Left lung (tissue), 4 donors: ENCODE measurements at regions not wholly inside any gene's neighbourhood (a gene's known extent, or its start where the extent isn't known, plus 50 kb on each side); places are given as distances from the start of the nearest gene placed in this dataset.
A peak's percentile ranks its signal among the peaks of the same experiment; 100 is the strongest.

Source experiments
- ATAC-seq: fragments of 200-7000 bp; cut with Tn5 transposase; one replicate; pipeline ENCODE4 v1.9.1; 2020; ENCODE audit warnings: moderate library complexity
- DNase-seq, 4 donors: peaks; one replicate each; pipeline ENCODE4 v3.0.0-alpha.2; 2013 to 2020
- H3K27ac ChIP-seq, 2 donors: fragments of 200-600 bp; sonication (generic) in 1 of 2; one replicate each; pipeline versions ENCODE4 v1.5.0 to v1.8.0; 2020 to 2021
- H3K27me3 ChIP-seq, 2 donors: fragments of 200-600 bp; sonication (generic) in 1 of 2; one replicate each; pipeline versions ENCODE4 v1.5.0 to v1.8.0; 2020 to 2021
- H3K36me3 ChIP-seq, 2 donors: fragments of 200-600 bp; sonication (generic) in 1 of 2; one replicate each; pipeline versions ENCODE4 v1.5.0 to v1.8.0; 2020 to 2021
- H3K4me1 ChIP-seq, 2 donors: fragments of 200-600 bp; one replicate each; pipeline ENCODE4 v1.8.0; 2021
- H3K4me3 ChIP-seq, 2 donors: fragments of 200-600 bp; sonication (generic) in 1 of 2; one replicate each; pipeline versions ENCODE4 v1.5.0 to v1.8.0; 2020 to 2021; ENCODE audit warnings: mild to moderate bottlenecking in 1 of 2
- H3K9me3 ChIP-seq, 2 donors: fragments of 200-600 bp; sonication (generic) in 1 of 2; one replicate each; pipeline versions ENCODE4 v1.5.0 to v1.8.0; 2020 to 2021
- CTCF ChIP-seq, 2 donors: fragments of 200-600 bp; sonication (generic) in 1 of 2; IDR thresholded peaks; one replicate each; pipeline versions ENCODE4 v1.5.0 to v1.8.0; 2021; ENCODE audit warnings: antibody characterized with exemption in 2 of 2
- intact Hi-C, 2 donors: fragments of 100-400 bp; cut with DNase I; formaldehyde crosslinking; loops; one replicate each; pipeline versions ENCODE4 v1.11.2 to v1.14.2; 2022
- donor health status: DM: no; HTN: yes; CAD: no.
- donor health status: DM: no; HTN: no; CAD: no.

DNA sequence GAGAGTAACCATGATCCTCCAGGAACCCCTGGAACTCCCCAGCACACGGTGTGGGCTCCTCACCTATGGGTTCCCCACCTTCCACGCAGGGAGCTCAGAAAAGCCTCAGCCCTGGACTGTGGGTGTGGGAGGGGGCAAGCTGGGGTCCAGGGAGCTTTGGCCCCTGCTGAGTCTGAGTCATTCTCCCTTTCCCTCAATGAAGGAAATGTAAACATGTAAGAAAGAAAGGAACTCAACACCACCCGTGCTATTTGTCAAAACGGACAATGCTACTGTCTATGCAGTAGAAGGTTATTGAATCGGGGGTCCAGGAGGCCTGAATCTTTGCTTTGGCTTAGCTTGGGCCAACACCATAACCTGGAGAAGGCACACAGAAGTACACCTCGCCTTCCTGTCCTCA lies 222.8 kb downstream of the PMP22 start:
- DNase-seq, result no peak
- no peak for ATAC-seq

GRCh38 chr17:15039366-15039765 lies 225.8 kb downstream of the PMP22 start:
- Histone ChIP-seq H3K4me3 (no peak overlapping the region), H3K27me3 (no peaks in the 10 kb centered on the region), H3K36me3 (no peaks in the 10 kb centered on the region), H3K9me3 (no peaks in the 10 kb centered on the region), H3K27ac (no peak overlapping the region), H3K4me1 (no peaks in the 10 kb centered on the region)
- ATAC-seq, result peak; percentile 33
- intact Hi-C loops, result no loop called here
- no peak for TF ChIP-seq CTCF (IDR thresholded peaks at IDR 0.05)
- DNase-seq, result no peak

More for the DNA sequence above, 222.8 kb downstream of the PMP22 start:
- Histone ChIP-seq H3K9me3 (no peaks in the 10 kb centered on the region), H3K27me3 (no peaks in the 10 kb centered on the region), H3K4me1 (no peaks in the 10 kb centered on the region), H3K27ac (no peak overlapping the region), H3K36me3 (no peaks in the 10 kb centered on the region), H3K4me3 (no peak overlapping the region)
- no peak for TF ChIP-seq CTCF (IDR thresholded peaks at IDR 0.05)
- intact Hi-C loops, result no loop called here

DNA sequence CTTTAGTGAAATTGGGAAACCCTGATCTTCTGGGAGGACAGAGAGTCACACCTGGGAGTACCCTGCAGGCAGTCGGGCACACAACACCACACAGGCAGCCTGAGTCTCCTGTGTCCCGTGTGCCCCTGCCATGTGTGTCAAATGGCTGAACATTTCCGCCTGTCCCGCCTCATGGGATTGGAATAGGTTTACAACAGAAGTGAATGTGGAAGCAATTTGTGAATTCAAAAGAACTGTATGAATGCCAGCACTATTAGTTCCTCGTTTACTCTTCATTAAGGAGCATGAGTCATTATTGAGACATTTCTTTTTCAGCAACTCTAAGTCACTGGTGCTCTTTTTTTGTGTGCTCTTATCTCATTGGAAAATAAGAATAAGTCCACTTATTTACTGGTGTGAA lies 226.5 kb downstream of the PMP22 start:
- H3K36me3 ChIP-seq, result no peaks in the 10 kb centered on the region
- H3K27ac ChIP-seq, result peak overlapping the region in 1 of 2 donors; percentile 34
- H3K27me3 ChIP-seq, result no peaks in the 10 kb centered on the region
- intact Hi-C loops, result no loop called here
- no peaks in the 10 kb centered on the region for H3K4me1 ChIP-seq
- TF ChIP-seq CTCF (IDR thresholded peaks at IDR 0.05), result no peak
- no peak overlapping the region for H3K4me3 ChIP-seq
- DNase-seq (peak in 3 of 4 donors; percentile 28 to 45 (median 36)), ATAC-seq (peak; percentile 90)
- no peaks in the 10 kb centered on the region for H3K9me3 ChIP-seq

DNA sequence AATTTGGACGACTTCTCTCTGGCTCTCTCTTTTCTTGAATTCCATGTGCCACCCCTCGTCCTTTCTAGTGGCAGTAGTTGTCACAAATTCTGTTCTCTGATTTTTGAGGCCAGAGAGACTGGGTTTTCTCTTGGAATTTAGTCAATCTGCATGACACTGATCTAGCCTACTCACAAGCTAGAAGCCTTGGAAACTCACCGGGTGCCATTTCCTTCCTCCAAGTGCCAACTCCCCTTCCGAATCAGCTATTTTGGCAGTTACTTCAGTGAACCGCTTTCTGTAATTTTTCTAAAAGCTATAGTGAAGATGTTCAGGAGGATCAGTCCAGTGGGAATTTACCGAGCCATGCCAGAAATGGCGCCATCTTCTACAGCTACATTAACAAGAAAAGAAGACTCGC lies 228.9 kb downstream of the PMP22 start:
- Histone ChIP-seq H3K4me1 (no peaks in the 10 kb centered on the region), H3K9me3 (no peaks in the 10 kb centered on the region), H3K4me3 (no peak overlapping the region), H3K36me3 (no peaks in the 10 kb centered on the region), H3K27me3 (no peaks in the 10 kb centered on the region), H3K27ac (no peak overlapping the region)
- DNase-seq (no peak), ATAC-seq (no peak)
- intact Hi-C loops, result no loop called here
- TF ChIP-seq CTCF (IDR thresholded peaks at IDR 0.05), result no peak

GRCh38 chr17:15031975-15032374 lies 233.2 kb downstream of the PMP22 start:
- no peak overlapping the region for H3K4me3 ChIP-seq
- no peak overlapping the region for H3K27ac ChIP-seq
- H3K27me3 ChIP-seq, result no peaks in the 10 kb centered on the region
- no peaks in the 10 kb centered on the region for H3K36me3 ChIP-seq
- no peak for TF ChIP-seq CTCF (IDR thresholded peaks at IDR 0.05)
- ATAC-seq (no peak), DNase-seq (no peak)
- H3K9me3 ChIP-seq, result no peaks in the 10 kb centered on the region
- intact Hi-C loops, result no loop called here
- no peaks in the 10 kb centered on the region for H3K4me1 ChIP-seq
